GM18517 (cell line): ENCODE measurements at regions not wholly inside any gene's neighbourhood (a gene's known extent, or its start where the extent isn't known, plus 50 kb on each side); places are given as distances from the start of the nearest gene placed in this dataset.
A peak's percentile ranks its signal among the peaks of the same experiment; 100 is the strongest.

Source experiments
- ATAC-seq: cut with Tn5 transposase; IDR thresholded peaks from one replicate; pipeline ENCODE4 v1.9.1; 2021; ENCODE audit warnings: mild to moderate bottlenecking, moderate library complexity; ENCODE audit not compliant: unreplicated experiment

GRCh38 chr12:30508205-30508967 lies 187.3 kb downstream of the IPO8 start:
- ATAC-seq, result no peak

DNA sequence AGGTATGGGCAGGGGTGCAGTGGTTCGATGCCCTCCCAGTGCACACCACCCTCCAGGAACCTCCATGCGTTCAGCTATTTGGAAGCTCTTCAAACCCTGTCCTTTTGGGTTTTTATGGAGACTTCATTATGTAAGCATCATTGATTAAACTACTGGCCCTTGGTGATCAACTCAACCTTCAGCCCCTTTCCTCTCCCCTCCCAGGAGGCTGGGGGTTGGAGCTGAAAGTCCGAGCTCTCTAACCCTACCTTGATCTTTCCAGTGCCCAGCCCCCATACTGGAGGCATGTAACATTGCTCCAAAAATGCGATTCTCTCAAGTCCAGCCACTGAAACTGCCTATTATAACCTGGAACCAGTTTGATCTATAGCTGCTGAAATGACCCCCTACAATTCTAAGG lies 188.1 kb downstream of the IPO8 start:
- no peak for ATAC-seq

DNA sequence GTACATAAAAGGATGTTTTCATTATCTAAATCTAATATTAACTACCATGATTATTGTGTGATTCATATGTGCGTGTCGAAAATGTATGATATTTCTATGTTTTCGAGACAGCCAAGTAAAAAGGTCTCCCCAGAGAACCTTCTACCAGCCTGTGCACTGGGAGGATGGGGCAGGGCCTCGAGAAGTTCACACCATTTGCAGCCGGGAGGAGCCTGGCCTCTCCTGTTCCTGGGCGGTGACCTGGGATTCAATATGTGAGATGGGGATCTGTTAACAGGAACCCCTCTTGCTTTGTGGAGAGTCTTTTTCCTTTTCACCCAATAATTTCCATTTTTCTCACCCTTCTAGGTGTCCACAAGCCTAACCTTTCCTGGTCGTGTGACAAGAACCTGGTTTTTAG lies 189.3 kb downstream of the IPO8 start:
- no peak for ATAC-seq

GRCh38 chr12:30501718-30502117 lies 194.0 kb downstream of the IPO8 start:
- no peak for ATAC-seq

GRCh38 chr12:30500532-30500931 lies 195.1 kb downstream of the IPO8 start:
- ATAC-seq, result peak; percentile 49

DNA sequence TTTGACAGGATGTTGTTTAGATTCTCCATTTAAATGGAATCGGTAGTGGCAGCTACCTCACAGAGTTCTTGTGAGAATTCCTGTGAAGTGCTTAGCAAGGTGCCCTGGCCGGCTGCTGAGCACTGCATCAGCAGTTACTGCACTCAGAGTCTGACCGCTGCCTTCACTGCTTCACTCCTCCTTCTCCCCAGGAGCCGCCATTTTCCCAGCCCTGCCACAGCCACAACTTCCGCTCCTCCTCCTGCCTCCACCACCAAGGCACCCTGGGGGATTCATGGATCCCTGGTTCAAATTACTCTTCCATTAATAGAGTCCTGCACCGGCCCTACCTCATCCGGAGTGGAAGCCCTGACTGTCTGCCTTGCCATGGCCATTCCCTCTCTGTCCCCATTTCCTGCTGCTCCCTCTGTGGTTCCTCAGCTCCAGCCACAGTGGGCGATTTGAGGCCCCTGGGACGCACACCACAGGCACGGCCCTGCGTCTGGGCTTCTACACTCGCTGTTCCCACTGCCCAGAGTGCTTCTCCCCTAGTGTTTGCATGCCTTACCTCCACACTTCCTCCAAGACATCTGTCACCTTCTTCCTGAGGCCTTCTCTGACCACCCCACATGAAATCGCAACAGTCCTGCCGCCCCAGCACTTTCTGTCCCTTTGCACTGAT lies 210.3 kb downstream of the IPO8 start:
- ATAC-seq, result no peak

- ATAC-seq, result no peak
Measured at GRCh38 chr12:30484658-30485057, 211.0 kb downstream of the IPO8 start.

- no peak for ATAC-seq
Measured at GRCh38 chr12:30482650-30483049, 213.0 kb downstream of the IPO8 start.

DNA sequence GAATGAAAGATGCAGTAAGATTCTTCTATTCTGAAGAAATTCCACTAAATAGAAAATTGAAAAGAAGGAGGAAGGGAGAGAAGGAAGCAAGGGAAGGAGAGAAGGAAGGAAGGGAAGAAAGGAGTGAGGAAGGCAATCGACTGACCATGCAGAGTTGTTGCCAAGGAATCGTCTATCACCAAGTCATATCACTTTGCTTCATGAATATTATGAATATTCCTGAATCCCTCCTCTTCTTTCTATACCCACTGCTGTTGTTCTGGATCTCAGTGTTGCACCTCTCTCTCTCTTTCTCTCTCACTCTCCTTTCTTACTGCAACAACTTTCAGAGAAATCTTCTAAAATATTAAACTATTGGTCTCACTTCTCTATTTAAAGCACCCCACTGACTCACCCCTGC lies 222.4 kb downstream of the IPO8 start:
- no peak for ATAC-seq

- ATAC-seq, result no peak
Measured at GRCh38 chr12:30466093-30466585, 229.5 kb downstream of the IPO8 start.

DNA sequence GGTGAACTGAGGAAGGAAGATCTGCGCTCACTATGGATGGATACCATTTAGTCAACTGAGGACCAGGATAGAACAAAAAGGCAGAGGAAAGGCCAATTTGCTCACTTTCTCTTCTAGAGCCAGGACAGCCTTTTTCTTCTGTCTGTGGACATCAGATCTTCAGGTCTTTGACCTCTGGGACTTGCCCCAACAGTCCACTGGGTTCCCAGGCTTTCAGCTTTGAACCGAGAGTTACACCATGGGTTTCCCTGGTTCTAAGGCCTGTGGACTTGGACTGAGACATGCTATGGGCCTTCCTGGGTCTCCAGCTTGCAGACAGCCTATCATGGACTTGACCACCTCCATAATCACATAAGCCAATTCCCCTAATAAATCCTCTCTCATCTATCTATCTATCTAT lies 232.0 kb downstream of the IPO8 start:
- ATAC-seq, result no peak

DNA sequence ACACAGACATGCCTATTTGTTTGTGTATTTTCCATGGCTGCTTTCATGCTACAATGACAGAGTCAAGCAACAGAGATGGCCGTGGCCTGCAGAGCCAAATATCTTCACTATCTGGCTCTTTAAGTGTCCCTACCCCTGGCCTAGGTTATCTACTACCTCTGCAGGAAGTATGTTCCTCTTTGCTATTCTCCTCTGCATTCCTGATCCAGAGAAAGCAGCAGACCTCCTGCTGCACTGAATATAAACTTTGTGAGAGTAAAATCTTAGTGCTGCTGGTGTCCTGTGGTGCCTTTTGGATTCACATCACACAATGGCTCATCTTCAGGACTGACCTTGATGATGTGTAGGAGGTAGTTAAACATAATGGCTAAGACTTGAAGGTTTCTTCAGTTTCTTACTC lies 233.4 kb downstream of the IPO8 start:
- no peak for ATAC-seq

GRCh38 chr12:30461026-30461615 lies 234.5 kb downstream of the IPO8 start:
- no peak for ATAC-seq

GRCh38 chr12:30458453-30458852 lies 237.2 kb downstream of the IPO8 start:
- ATAC-seq, result no peak

GRCh38 chr12:30457621-30458289 lies 237.9 kb downstream of the IPO8 start:
- no peak for ATAC-seq

DNA sequence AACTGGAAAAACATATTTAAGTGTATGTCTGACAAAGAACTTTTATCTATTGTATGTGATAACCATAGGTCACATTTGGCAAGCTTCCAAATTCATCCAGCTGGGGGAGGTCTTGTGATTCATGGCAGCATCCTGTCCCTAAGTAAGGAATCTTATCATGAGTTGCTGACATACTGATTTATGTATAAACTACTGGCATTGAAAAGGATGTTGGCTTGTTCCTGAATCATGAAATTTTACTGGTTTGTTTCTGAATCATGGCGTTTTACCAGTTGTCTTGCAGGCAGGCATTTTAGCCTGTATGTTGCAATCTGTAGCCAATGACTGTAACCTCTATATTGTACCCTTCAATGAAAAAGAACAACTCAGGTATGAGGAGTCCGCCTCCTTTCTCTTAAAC lies 244.8 kb downstream of the IPO8 start:
- no peak for ATAC-seq

GRCh38 chr12:30450226-30450625 lies 245.4 kb downstream of the IPO8 start:
- no peak for ATAC-seq

DNA sequence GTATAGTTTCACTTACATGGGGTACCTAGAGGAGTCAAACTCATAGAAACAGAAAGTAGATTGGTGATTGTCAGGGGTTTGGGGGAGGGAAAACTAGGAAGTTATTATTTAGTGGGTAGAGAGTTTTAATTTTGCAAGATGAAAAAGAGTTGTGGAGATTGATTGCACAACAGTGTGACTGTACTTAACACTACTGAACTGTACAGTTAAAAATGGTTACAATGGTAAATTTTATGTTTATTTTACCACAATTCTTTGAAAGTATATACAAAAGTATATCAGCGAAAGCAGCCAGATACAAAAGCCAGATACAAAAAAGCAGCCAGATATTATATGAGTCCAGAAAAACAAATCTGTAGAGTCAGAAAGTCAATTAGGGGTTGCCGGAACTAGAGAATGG lies 247.6 kb downstream of the IPO8 start:
- ATAC-seq, result no peak

DNA sequence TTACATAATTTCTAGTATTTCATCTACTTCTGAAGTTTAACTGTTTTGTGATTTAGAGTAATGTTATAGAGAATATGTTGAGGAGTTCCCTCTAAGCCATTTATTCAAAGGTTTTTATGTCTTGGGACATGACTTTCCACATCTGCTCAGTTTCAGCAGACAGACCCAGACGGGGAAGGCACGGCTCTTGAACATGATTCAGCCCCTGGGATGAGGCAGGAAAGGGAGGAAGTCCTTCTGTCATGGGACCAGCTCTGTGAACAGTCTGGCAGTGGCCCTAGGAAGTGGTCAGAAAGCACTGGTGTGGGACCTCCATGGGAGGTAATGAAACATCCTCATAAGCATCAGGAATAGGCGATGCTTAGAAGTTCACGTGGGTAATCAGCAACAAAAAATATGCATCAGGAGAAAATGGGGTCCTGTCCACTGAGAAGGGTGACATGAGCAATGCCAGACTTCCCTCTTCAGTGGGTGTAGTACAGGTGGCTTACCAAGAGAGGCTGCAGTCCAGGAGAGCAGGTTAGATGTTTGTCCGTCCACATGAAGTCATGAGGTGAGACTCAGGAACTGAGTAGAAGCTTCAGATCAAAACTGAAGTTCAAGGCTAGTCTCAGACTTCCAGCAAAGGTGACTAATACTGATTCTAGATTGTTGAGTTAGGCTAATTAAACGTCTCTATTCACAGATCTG lies 248.5 kb downstream of the IPO8 start:
- ATAC-seq, result no peak

DNA sequence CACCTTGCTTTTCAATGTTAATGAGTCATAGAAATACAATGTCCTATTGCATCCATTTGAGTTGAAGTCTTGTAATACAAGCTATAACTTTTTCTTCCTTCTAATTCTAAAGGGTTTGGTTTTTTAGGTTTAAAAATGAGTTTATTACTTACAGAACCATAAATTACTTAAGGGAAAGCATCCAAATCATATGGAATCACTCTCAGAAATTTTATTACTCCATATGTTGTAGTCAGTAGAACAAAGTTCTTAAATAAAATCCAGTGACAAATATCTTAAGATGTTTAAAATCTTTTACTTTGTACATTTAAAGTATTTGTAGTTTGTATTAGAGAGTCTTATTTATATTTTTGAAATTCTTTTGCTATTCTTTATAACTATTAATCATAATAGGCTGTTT lies 253.2 kb downstream of the IPO8 start:
- ATAC-seq, result no peak
